ENCODE measurements at regions not wholly inside any gene's neighbourhood (a gene's known extent, or its start where the extent isn't known, plus 50 kb on each side); places are given as distances from the start of the nearest gene placed in this dataset.
"Not testable (repeated sequence)": the region's sequence is repeated elsewhere in the genome, so short reads cannot be mapped to it uniquely, and the experiment has no call there.

DNA sequence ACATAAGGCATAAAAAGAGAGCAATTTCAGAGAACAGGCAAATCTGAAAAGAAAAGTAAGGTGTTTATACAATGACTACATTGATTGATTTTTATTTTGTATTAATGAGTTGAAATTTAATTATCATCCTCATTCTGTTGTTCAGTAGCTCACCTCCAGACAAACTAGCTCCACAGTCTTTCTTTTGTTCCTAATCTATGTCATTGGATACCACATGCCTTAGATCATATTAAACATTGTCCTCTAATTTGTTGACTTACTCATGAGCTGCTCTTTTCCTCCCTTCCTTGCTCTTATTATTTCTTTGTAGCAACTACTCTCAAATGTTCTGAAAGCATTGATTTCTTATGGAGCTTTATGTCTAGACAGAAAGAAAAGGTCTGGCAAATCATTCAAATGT, 185.5 kb upstream of the ZSWIM2 start:
- H3K27ac ChIP-seq (ENCODE audit: control insufficient read depth, insufficient read depth, low read length) = no peak overlapping the region
- H3K27me3 ChIP-seq (ENCODE audit: control insufficient read depth, extremely low read depth, insufficient read depth, low read length) = no peaks in the 10 kb centered on the region
- dilution Hi-C loops (cut with MboI; ENCODE audit: extremely low pct_ligation_motif_present, low sequenced_read_pairs) = no loop called here
- H3K9me1 ChIP-seq (ENCODE audit: control insufficient read depth, extremely low read depth, insufficient read depth, low read length) = no peaks in the 10 kb centered on the region
- H3K9ac ChIP-seq (ENCODE audit: control insufficient read depth, extremely low read depth, insufficient read depth, low read length) = no peak overlapping the region
- H4K20me1 ChIP-seq (ENCODE audit: control insufficient read depth, extremely low read depth, insufficient read depth, low read length) = no peaks in the 10 kb centered on the region
- no peaks in the 10 kb centered on the region for H3K79me2 ChIP-seq (ENCODE audit: control insufficient read depth, insufficient read depth, low read length)
- H2AFZ ChIP-seq (ENCODE audit: control insufficient read depth, low read length) = no peak overlapping the region
- no peaks in the 10 kb centered on the region for H3K4me1 ChIP-seq (ENCODE audit: control insufficient read depth, extremely low read depth, insufficient read depth, low read length)
- TF ChIP-seq, protein P1, sequence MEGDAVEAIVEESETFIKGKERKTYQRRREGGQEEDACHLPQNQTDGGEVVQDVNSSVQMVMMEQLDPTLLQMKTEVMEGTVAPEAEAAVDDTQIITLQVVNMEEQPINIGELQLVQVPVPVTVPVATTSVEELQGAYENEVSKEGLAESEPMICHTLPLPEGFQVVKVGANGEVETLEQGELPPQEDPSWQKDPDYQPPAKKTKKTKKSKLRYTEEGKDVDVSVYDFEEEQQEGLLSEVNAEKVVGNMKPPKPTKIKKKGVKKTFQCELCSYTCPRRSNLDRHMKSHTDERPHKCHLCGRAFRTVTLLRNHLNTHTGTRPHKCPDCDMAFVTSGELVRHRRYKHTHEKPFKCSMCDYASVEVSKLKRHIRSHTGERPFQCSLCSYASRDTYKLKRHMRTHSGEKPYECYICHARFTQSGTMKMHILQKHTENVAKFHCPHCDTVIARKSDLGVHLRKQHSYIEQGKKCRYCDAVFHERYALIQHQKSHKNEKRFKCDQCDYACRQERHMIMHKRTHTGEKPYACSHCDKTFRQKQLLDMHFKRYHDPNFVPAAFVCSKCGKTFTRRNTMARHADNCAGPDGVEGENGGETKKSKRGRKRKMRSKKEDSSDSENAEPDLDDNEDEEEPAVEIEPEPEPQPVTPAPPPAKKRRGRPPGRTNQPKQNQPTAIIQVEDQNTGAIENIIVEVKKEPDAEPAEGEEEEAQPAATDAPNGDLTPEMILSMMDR (optimal IDR thresholded peaks at IDR 0.05 in 1 of 3, IDR thresholded peaks at IDR 0.05 in 1 of 3, conservative IDR thresholded peaks at IDR 0.05 in 1 of 3; ENCODE audit: extremely low read depth in 1 of 3, insufficient read depth in 2 of 3, low read length in 3 of 3) = no peak
- no peak for TF ChIP-seq EZH2 (IDR thresholded peaks at IDR 0.05; ENCODE audit: low read length)
- no peaks in the 10 kb centered on the region for H3K9me3 ChIP-seq (ENCODE audit: control insufficient read depth, low read depth, low read length)
- FAIRE-seq = no peak
- H3K36me3 ChIP-seq (ENCODE audit: control insufficient read depth in 2 of 2, extremely low read depth in 1 of 2, insufficient read depth in 2 of 2, low read length in 2 of 2) = no peaks in the 10 kb centered on the region
- H3K4me3 ChIP-seq (ENCODE audit: control insufficient read depth in 2 of 3, extremely low read depth in 1 of 3, insufficient read depth in 2 of 3, low read depth in 1 of 3, low read length in 3 of 3) = no peak overlapping the region
- H3K4me2 ChIP-seq (ENCODE audit: control insufficient read depth, extremely low read depth, insufficient read depth, low read depth, low read length) = no peak overlapping the region
- DNase-seq (ENCODE audit: low read depth, low spot score) = no peak

DNA sequence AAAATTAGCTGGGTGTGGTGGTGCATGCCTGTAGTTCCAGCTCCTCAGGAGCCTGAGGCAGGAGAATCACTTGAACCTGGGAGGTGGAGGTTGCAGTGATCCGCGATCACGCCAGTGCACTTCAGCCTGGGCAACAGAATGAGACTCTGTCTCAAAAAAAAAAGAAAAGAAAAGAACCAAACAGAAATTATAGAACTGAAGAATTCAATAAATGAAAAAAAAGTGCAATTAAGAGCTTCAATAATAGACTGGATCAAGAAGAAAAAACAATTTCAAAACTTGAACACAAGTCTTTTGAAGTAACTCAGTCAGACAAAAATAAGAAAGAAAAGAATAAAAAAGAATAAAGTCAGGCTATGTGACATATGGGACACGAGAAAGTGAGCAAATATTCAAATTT, 175.8 kb upstream of the ZSWIM2 start:
- Histone ChIP-seq H3K9ac (ENCODE audit: control insufficient read depth, extremely low read depth, insufficient read depth, low read length) (no peak overlapping the region), H4K20me1 (ENCODE audit: control insufficient read depth, extremely low read depth, insufficient read depth, low read length) (no peaks in the 10 kb centered on the region), H3K4me2 (ENCODE audit: control insufficient read depth, extremely low read depth, insufficient read depth, low read depth, low read length) (no peak overlapping the region), H3K27ac (ENCODE audit: control insufficient read depth, insufficient read depth, low read length) (no peak overlapping the region), H3K4me3 (ENCODE audit: control insufficient read depth in 2 of 3, extremely low read depth in 1 of 3, insufficient read depth in 2 of 3, low read depth in 1 of 3, low read length in 3 of 3) (no peak overlapping the region), H3K79me2 (ENCODE audit: control insufficient read depth, insufficient read depth, low read length) (no peaks in the 10 kb centered on the region), H3K9me1 (ENCODE audit: control insufficient read depth, extremely low read depth, insufficient read depth, low read length) (no peaks in the 10 kb centered on the region), H2AFZ (ENCODE audit: control insufficient read depth, low read length) (no peak overlapping the region), H3K36me3 (ENCODE audit: control insufficient read depth in 2 of 2, extremely low read depth in 1 of 2, insufficient read depth in 2 of 2, low read length in 2 of 2) (no peaks in the 10 kb centered on the region), H3K9me3 (ENCODE audit: control insufficient read depth, low read depth, low read length) (no peaks in the 10 kb centered on the region), H3K4me1 (ENCODE audit: control insufficient read depth, extremely low read depth, insufficient read depth, low read length) (no peaks in the 10 kb centered on the region), H3K27me3 (ENCODE audit: control insufficient read depth, extremely low read depth, insufficient read depth, low read length) (no peaks in the 10 kb centered on the region)
- dilution Hi-C loops (cut with MboI; ENCODE audit: extremely low pct_ligation_motif_present, low sequenced_read_pairs) = no loop called here
- no peak for DNase-seq (ENCODE audit: low read depth, low spot score)
- TF ChIP-seq EZH2 (IDR thresholded peaks at IDR 0.05; ENCODE audit: low read length) = no peak
- TF ChIP-seq, protein P1 (optimal IDR thresholded peaks at IDR 0.05 in 1 of 3, IDR thresholded peaks at IDR 0.05 in 1 of 3, conservative IDR thresholded peaks at IDR 0.05 in 1 of 3; ENCODE audit: extremely low read depth in 1 of 3, insufficient read depth in 2 of 3, low read length in 3 of 3) = no peak
- no peak for FAIRE-seq

DNA sequence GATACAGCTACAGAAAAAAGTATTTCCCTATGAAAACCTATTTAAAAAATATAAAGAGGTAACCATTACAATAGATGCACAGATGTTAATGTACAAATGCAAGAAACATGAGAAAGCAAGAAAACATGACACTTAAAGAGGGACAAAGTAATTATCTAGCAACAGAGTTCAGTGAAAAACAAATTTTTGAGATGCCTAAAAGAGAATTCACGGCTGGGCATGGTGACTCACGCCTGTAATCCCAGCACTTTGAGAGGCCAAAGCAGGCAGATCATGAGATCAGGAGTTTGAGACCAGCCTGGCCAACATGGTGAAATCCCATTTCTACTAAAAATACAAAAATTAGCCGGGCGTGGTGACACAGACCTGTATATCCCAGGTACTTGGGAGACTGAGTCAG, 175.0 kb upstream of the ZSWIM2 start:
- H4K20me1 ChIP-seq (ENCODE audit: control insufficient read depth, extremely low read depth, insufficient read depth, low read length); H3K4me3 ChIP-seq (ENCODE audit: control insufficient read depth in 2 of 3, extremely low read depth in 1 of 3, insufficient read depth in 2 of 3, low read depth in 1 of 3, low read length in 3 of 3); H2AFZ ChIP-seq (ENCODE audit: control insufficient read depth, low read length); H3K9me1 ChIP-seq (ENCODE audit: control insufficient read depth, extremely low read depth, insufficient read depth, low read length); dilution Hi-C loops (cut with MboI; ENCODE audit: extremely low pct_ligation_motif_present, low sequenced_read_pairs); H3K27me3 ChIP-seq (ENCODE audit: control insufficient read depth, extremely low read depth, insufficient read depth, low read length); H3K79me2 ChIP-seq (ENCODE audit: control insufficient read depth, insufficient read depth, low read length); DNase-seq (ENCODE audit: low read depth, low spot score); H3K9ac ChIP-seq (ENCODE audit: control insufficient read depth, extremely low read depth, insufficient read depth, low read length); H3K9me3 ChIP-seq (ENCODE audit: control insufficient read depth, low read depth, low read length); H3K36me3 ChIP-seq (ENCODE audit: control insufficient read depth in 2 of 2, extremely low read depth in 1 of 2, insufficient read depth in 2 of 2, low read length in 2 of 2); H3K4me2 ChIP-seq (ENCODE audit: control insufficient read depth, extremely low read depth, insufficient read depth, low read depth, low read length); H3K4me1 ChIP-seq (ENCODE audit: control insufficient read depth, extremely low read depth, insufficient read depth, low read length); FAIRE-seq; H3K27ac ChIP-seq (ENCODE audit: control insufficient read depth, insufficient read depth, low read length): not testable (repeated sequence)

All from keratinocyte (primary cell).